ENCODE measurements at regions not wholly inside any gene's neighbourhood (a gene's known extent, or its start where the extent isn't known, plus 50 kb on each side); places are given as distances from the start of the nearest gene placed in this dataset.
"Not testable (repeated sequence)": the region's sequence is repeated elsewhere in the genome, so short reads cannot be mapped to it uniquely, and the experiment has no call there.

GRCh38 chr2:121839584-121839983 is 84.1 kb downstream of the TSN start:
- DNase-seq = no peak
- TF ChIP-seq POLR2A (IDR thresholded peaks at IDR 0.05; ENCODE audit: low read length) (no peak), GATA1 (IDR thresholded peaks at IDR 0.05; ENCODE audit: low read depth, low read length) (no peak)

- no peak for TF ChIP-seq POLR2A (IDR thresholded peaks at IDR 0.05; ENCODE audit: low read length)
- no peak for TF ChIP-seq GATA1 (IDR thresholded peaks at IDR 0.05; ENCODE audit: low read depth, low read length)
- no peak for DNase-seq
Measured at GRCh38 chr2:121849236-121849635, 93.8 kb downstream of the TSN start.

- not testable (repeated sequence) for DNase-seq
Measured at GRCh38 chr2:121853149-121853548, 97.7 kb downstream of the TSN start.

- no peak for TF ChIP-seq GATA1 (IDR thresholded peaks at IDR 0.05; ENCODE audit: low read depth, low read length)
- no peak for TF ChIP-seq POLR2A (IDR thresholded peaks at IDR 0.05; ENCODE audit: low read length)
- DNase-seq = no peak
Measured at GRCh38 chr2:121855510-121855909, 100.1 kb downstream of the TSN start.

- TF ChIP-seq GATA1 (IDR thresholded peaks at IDR 0.05; ENCODE audit: low read depth, low read length) = no peak
- DNase-seq = peak; percentile 58 to 61
Measured at GRCh38 chr2:121856360-121856759, 100.9 kb downstream of the TSN start.

- TF ChIP-seq POLR2A (IDR thresholded peaks at IDR 0.05; ENCODE audit: low read length) (no peak), GATA1 (IDR thresholded peaks at IDR 0.05; ENCODE audit: low read depth, low read length) (no peak)
- no peak for DNase-seq
Measured at GRCh38 chr2:121858369-121858768, 102.9 kb downstream of the TSN start.

- no peak for DNase-seq
- TF ChIP-seq POLR2A (IDR thresholded peaks at IDR 0.05; ENCODE audit: low read length) (no peak), GATA1 (IDR thresholded peaks at IDR 0.05; ENCODE audit: low read depth, low read length) (no peak)
Measured at GRCh38 chr2:121858847-121859246, 103.4 kb downstream of the TSN start.

GRCh38 chr2:121860033-121860757 is 104.7 kb downstream of the TSN start:
- no peak for DNase-seq
- TF ChIP-seq GATA1 (IDR thresholded peaks at IDR 0.05; ENCODE audit: low read depth, low read length) = no peak
- no peak for TF ChIP-seq POLR2A (IDR thresholded peaks at IDR 0.05; ENCODE audit: low read length)

GRCh38 chr2:121860758-121861227 is 105.3 kb downstream of the TSN start:
- no peak for DNase-seq

GRCh38 chr2:121862286-121862685 is 106.8 kb downstream of the TSN start:
- DNase-seq = no peak
- TF ChIP-seq GATA1 (IDR thresholded peaks at IDR 0.05; ENCODE audit: low read depth, low read length) = no peak
- TF ChIP-seq POLR2A (IDR thresholded peaks at IDR 0.05; ENCODE audit: low read length) = no peak

More at GRCh38 chr2:121860758-121861227, 105.3 kb downstream of the TSN start:
- TF ChIP-seq GATA1 (IDR thresholded peaks at IDR 0.05; ENCODE audit: low read depth, low read length) (no peak), POLR2A (IDR thresholded peaks at IDR 0.05; ENCODE audit: low read length) (no peak)

GRCh38 chr2:121865914-121866313 is 110.5 kb downstream of the TSN start:
- TF ChIP-seq POLR2A (IDR thresholded peaks at IDR 0.05; ENCODE audit: low read length) = no peak
- TF ChIP-seq GATA1 (IDR thresholded peaks at IDR 0.05; ENCODE audit: low read depth, low read length) = no peak
- no peak for DNase-seq

- DNase-seq = no peak
- TF ChIP-seq GATA1 (IDR thresholded peaks at IDR 0.05; ENCODE audit: low read depth, low read length) = no peak
- TF ChIP-seq POLR2A (IDR thresholded peaks at IDR 0.05; ENCODE audit: low read length) = no peak
Measured at GRCh38 chr2:121866789-121867188, 111.3 kb downstream of the TSN start.

- no peak for TF ChIP-seq POLR2A (IDR thresholded peaks at IDR 0.05; ENCODE audit: low read length)
- no peak for TF ChIP-seq GATA1 (IDR thresholded peaks at IDR 0.05; ENCODE audit: low read depth, low read length)
- no peak for DNase-seq
Measured at GRCh38 chr2:121868652-121869051, 113.2 kb downstream of the TSN start.

GRCh38 chr2:121869363-121869762 is 113.9 kb downstream of the TSN start:
- no peak for DNase-seq
- no peak for TF ChIP-seq POLR2A (IDR thresholded peaks at IDR 0.05; ENCODE audit: low read length)
- TF ChIP-seq GATA1 (IDR thresholded peaks at IDR 0.05; ENCODE audit: low read depth, low read length) = no peak

GRCh38 chr2:121869873-121870272 is 114.4 kb downstream of the TSN start:
- TF ChIP-seq GATA1 (IDR thresholded peaks at IDR 0.05; ENCODE audit: low read depth, low read length) (no peak), POLR2A (IDR thresholded peaks at IDR 0.05; ENCODE audit: low read length) (no peak)
- DNase-seq = no peak
